Endothelial cell (in vitro differentiated cells): ENCODE measurements at regions not wholly inside any gene's neighbourhood (a gene's known extent, or its start where the extent isn't known, plus 50 kb on each side); places are given as distances from the start of the nearest gene placed in this dataset.

ENCODE experiments used
- DNase-seq: peaks from one replicate; pipeline ENCODE4 v3.0.0; 2021; ENCODE audit warnings: low spot score
- H3K27ac Mint-ChIP-seq: one replicate; pipeline ENCODE4 v1.8.0; 2021; ENCODE audit warnings: mixed read lengths, inconsistent platforms; ENCODE audit not compliant: unreplicated experiment
- H3K27me3 Mint-ChIP-seq: one replicate; pipeline ENCODE4 v1.8.0; 2021; ENCODE audit warnings: mild to moderate bottlenecking, moderate library complexity, mixed read lengths, inconsistent platforms; ENCODE audit not compliant: unreplicated experiment
- H3K36me3 Mint-ChIP-seq: one replicate; pipeline ENCODE4 v1.8.0; 2021; ENCODE audit warnings: mild to moderate bottlenecking, low read depth, mixed read lengths, inconsistent platforms; ENCODE audit not compliant: unreplicated experiment
- H3K4me1 Mint-ChIP-seq: one replicate; pipeline ENCODE4 v1.8.0; 2021; ENCODE audit warnings: mild to moderate bottlenecking, mixed read lengths, inconsistent platforms; ENCODE audit not compliant: unreplicated experiment
- H3K4me3 Mint-ChIP-seq: one replicate; pipeline ENCODE4 v1.8.0; 2021; ENCODE audit warnings: mild to moderate bottlenecking, mixed read lengths, inconsistent platforms; ENCODE audit not compliant: unreplicated experiment
- H3K9me3 Mint-ChIP-seq: one replicate; pipeline ENCODE4 v1.8.0; 2021; ENCODE audit warnings: mixed read lengths, inconsistent platforms; ENCODE audit not compliant: unreplicated experiment
- TF ChIP-seq, protein P1 (sequence below): fragments of 200-600 bp; sonication (generic); IDR thresholded peaks from one replicate; pipeline ENCODE4 v1.5.0; 2021; ENCODE audit warnings: antibody characterized with exemption; ENCODE audit not compliant: unreplicated experiment

DNA sequence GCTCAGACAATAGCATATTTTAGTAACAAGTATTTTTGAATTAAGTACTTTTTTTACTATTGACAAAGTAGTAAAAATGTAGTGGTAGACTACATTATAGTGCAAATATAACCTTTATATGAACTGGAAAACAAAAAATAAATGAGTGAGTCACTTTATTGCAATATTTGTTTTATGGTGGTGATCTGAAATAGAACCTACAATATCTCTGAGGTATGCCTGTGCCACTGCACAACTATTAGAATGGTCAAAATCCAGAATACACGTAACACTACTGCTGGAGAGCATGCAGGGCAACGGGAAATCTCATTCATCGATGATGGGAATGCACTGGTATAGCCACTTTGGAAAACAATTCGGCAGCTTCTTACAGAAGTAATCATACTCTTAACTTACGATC is 349.0 kb upstream of the NCAM2 start:
- TF ChIP-seq, protein P1, sequence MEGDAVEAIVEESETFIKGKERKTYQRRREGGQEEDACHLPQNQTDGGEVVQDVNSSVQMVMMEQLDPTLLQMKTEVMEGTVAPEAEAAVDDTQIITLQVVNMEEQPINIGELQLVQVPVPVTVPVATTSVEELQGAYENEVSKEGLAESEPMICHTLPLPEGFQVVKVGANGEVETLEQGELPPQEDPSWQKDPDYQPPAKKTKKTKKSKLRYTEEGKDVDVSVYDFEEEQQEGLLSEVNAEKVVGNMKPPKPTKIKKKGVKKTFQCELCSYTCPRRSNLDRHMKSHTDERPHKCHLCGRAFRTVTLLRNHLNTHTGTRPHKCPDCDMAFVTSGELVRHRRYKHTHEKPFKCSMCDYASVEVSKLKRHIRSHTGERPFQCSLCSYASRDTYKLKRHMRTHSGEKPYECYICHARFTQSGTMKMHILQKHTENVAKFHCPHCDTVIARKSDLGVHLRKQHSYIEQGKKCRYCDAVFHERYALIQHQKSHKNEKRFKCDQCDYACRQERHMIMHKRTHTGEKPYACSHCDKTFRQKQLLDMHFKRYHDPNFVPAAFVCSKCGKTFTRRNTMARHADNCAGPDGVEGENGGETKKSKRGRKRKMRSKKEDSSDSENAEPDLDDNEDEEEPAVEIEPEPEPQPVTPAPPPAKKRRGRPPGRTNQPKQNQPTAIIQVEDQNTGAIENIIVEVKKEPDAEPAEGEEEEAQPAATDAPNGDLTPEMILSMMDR, result no peak
- no peak overlapping the region for H3K4me3 Mint-ChIP-seq
- no peaks in the 10 kb centered on the region for H3K4me1 Mint-ChIP-seq
- peaks cover 2% of the 10 kb centered on the region for H3K27me3 Mint-ChIP-seq
- H3K36me3 Mint-ChIP-seq, result no peaks in the 10 kb centered on the region
- DNase-seq, result no peak
- H3K9me3 Mint-ChIP-seq, result no peaks in the 10 kb centered on the region
- no peak overlapping the region for H3K27ac Mint-ChIP-seq

DNA sequence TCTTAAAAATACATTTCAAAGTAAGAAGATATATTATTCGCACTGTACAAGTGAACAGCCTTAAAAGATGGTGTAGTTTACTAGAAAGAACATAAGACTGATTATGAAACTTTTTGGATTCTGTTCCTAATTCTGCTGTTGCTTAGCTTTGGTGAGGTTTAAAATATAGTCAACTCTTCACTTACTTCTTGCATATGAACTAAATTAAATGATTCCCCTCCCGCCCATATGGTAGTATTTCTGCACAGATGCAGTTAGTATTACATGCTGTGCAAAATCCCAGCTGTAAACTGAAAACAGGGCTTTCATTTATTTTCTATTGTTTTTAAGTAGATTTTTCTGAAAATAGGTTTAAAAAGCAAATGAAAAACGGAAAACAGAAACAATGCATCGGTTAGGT is 345.4 kb upstream of the NCAM2 start:
- TF ChIP-seq, protein P1, result no peak

DNA sequence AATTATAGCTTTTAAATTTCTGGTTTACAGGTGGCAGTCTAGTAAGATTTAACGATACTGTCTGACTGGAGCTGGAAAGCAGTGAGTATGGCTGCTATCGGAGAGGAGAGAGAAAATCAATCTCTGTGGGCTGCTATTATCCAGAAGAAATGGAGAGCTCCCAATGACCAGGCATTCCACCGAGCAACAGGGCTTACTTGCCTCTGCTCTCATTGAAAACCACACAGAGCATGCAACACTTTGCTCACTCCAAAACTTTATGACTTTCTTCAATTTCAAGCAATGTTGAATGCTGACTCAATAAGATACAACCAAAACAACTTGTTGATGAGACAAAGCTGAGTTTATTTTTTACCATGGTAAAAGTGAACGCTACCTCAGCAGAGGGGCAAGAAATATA is 337.0 kb upstream of the NCAM2 start:
- peaks cover 6% of the 10 kb centered on the region for H3K4me1 Mint-ChIP-seq
- no peak overlapping the region for H3K27ac Mint-ChIP-seq
- TF ChIP-seq, protein P1, result no peak
- H3K27me3 Mint-ChIP-seq, result peaks cover 1% of the 10 kb centered on the region
- no peak for DNase-seq
- no peaks in the 10 kb centered on the region for H3K36me3 Mint-ChIP-seq
- no peak overlapping the region for H3K4me3 Mint-ChIP-seq
- no peaks in the 10 kb centered on the region for H3K9me3 Mint-ChIP-seq

More for the DNA sequence above, 345.4 kb upstream of the NCAM2 start:
- H3K27me3 Mint-ChIP-seq, result no peaks in the 10 kb centered on the region
- H3K36me3 Mint-ChIP-seq, result no peaks in the 10 kb centered on the region
- H3K4me1 Mint-ChIP-seq, result no peaks in the 10 kb centered on the region
- no peaks in the 10 kb centered on the region for H3K9me3 Mint-ChIP-seq
- no peak for DNase-seq
- no peak overlapping the region for H3K4me3 Mint-ChIP-seq
- H3K27ac Mint-ChIP-seq, result no peak overlapping the region

DNA sequence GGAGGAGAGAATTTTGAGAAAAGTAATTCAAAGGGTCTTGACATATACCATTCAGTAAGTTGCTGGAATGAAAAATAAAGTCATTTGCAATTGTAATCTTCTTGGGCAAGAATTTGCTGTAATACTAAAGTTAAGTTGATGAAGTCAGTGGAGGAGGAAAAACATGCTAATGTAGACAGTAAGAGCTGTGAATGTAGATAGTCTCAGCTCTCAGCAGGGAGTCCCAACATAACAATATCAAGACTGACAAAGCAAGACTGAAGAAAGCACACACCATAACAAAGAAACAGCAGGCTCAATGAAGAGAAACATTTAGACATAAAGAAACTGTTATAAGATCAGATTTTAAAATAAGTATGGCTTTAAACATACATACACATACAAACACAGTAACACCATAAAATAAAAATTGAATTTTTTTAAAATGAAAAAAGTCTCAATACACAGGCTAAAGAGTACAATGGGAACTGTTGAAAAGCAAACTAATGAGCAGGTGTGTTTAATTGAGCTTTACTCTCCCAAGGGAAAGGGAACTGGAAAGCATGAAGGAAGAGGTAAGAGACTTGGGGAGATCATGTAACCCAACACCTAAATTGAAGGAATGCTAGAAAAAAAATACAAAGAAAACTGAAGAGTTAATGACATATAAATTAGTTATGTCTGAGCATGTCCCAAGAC is 336.3 kb upstream of the NCAM2 start:
- Mint-ChIP-seq H3K4me3 (no peak overlapping the region), H3K36me3 (no peaks in the 10 kb centered on the region), H3K27me3 (peaks cover 1% of the 10 kb centered on the region), H3K4me1 (peaks cover 6% of the 10 kb centered on the region), H3K9me3 (no peaks in the 10 kb centered on the region), H3K27ac (no peak overlapping the region)
- TF ChIP-seq, protein P1, result no peak
- DNase-seq, result no peak

DNA sequence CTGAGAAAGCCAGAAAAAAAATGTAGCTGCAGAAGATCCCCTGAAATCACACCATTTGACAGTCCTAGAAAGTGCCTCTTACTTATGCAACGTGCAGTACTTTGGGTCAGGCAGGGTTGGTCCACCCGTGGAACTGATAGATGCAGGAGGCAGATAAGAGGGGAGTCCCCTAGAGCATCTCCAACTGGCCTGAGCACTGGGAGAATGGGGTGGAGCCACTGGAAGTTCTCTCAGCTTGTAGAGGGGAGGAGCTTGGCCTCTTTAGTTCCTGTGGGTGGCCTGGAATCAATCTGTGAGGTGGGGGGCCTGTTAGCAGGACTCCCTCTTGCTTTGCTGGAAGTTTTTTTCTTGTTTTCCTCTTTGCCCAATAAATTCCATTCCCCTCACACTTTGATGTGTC is 335.7 kb upstream of the NCAM2 start:
- TF ChIP-seq, protein P1, result no peak
- no peak for DNase-seq
- H3K27ac Mint-ChIP-seq, result no peak overlapping the region
- H3K9me3 Mint-ChIP-seq, result no peaks in the 10 kb centered on the region
- H3K4me1 Mint-ChIP-seq, result peaks cover 6% of the 10 kb centered on the region
- H3K36me3 Mint-ChIP-seq, result no peaks in the 10 kb centered on the region
- H3K27me3 Mint-ChIP-seq, result peaks cover 1% of the 10 kb centered on the region
- H3K4me3 Mint-ChIP-seq, result no peak overlapping the region
